H1 (cell line): ENCODE measurements at regions not wholly inside any gene's neighbourhood (a gene's known extent, or its start where the extent isn't known, plus 50 kb on each side); places are given as distances from the start of the nearest gene placed in this dataset.

Experiments
- CTCF ChIA-PET: fragments of 300-600 bp; sonication (Branson Sonifier 250); formaldehyde crosslinking; loops from one replicate; lab custom pipeline; 2021; ENCODE audit not compliant: partially characterized antibody; lab: Charles Lee
- POLR2A ChIA-PET: fragments of 300-600 bp; sonication (Branson Sonifier 250); formaldehyde crosslinking; loops from one replicate; lab custom pipeline; 2021; ENCODE audit warnings: inconsistent platforms; ENCODE audit not compliant: partially characterized antibody; lab: Charles Lee
- DNase-seq, 2 experiments: peaks; one replicate each; pipeline versions ENCODE4 v3.0.0 to v3.0.0-alpha.2; 2010 to 2022; ENCODE audit warnings: low spot score in 2 of 2, low read depth in 1 of 2, mixed read lengths in 1 of 2
- FAIRE-seq: peaks from 2 replicates; lab custom pipeline; 2011; peaks lifted over from hg19 to GRCh38; lab: Jason Lieb, UNC
- H2AFZ ChIP-seq: 2 replicates; pipeline ENCODE4 v1.8.1; 2012; ENCODE audit warnings: low read length, inconsistent platforms
- H2AK5ac ChIP-seq: 2 replicates; pipeline ENCODE4 v1.6.1; 2013; ENCODE audit warnings: low read depth, low read length
- H2BK120ac ChIP-seq: replicated peaks from 2 replicates; pipeline ENCODE3; 2013; ENCODE audit warnings: low read depth, low read length, inconsistent platforms
- H2BK12ac ChIP-seq: 2 replicates; pipeline ENCODE4 v1.6.1; 2013; ENCODE audit warnings: low read depth, low read length
- H2BK15ac ChIP-seq: 2 replicates; pipeline ENCODE4 v1.6.1; 2013; ENCODE audit warnings: low read length
- H2BK20ac ChIP-seq: 2 replicates; pipeline ENCODE4 v1.6.1; 2013; ENCODE audit warnings: low read length
- H2BK5ac ChIP-seq: 2 replicates; pipeline ENCODE4 v1.6.1; 2013; ENCODE audit warnings: low read depth, low read length
- H3K14ac ChIP-seq: 2 replicates; pipeline ENCODE4 v1.6.1; 2013; ENCODE audit warnings: inconsistent platforms; ENCODE audit not compliant: insufficient read length
- H3K18ac ChIP-seq: 2 replicates; pipeline ENCODE4 v1.6.1; 2013; ENCODE audit warnings: low read length; ENCODE audit errors: extremely low read depth
- H3K23ac ChIP-seq: 2 replicates; pipeline ENCODE4 v1.6.1; 2013; ENCODE audit warnings: inconsistent platforms; ENCODE audit not compliant: insufficient read length
- H3K23me2 ChIP-seq: 2 replicates; pipeline ENCODE4 v1.6.1; 2013; ENCODE audit warnings: low read depth, low read length
- H3K27ac ChIP-seq: 2 replicates; pipeline ENCODE4 v1.6.1; 2011; ENCODE audit warnings: low read depth, low read length, inconsistent platforms
- H3K27me3 ChIP-seq, 4 experiments: replicated peaks in 1 of 4; 1 replicate in 1 of 4; 2 replicates in 3 of 4; pipeline versions ENCODE4 v1.6.1 to v1.8.1; 2011 to 2013; ENCODE audit warnings: low read length in 3 of 4, mild to moderate bottlenecking in 3 of 4, inconsistent platforms in 2 of 4, mixed read lengths in 2 of 4, moderate library complexity in 1 of 4; ENCODE audit not compliant: control insufficient read depth in 3 of 4, insufficient read depth in 3 of 4; ENCODE audit errors: extremely low read depth in 1 of 4
- H3K36me3 ChIP-seq, 4 experiments: 2 replicates each; pipeline versions ENCODE4 v1.6.1 to v1.8.1; 2011 to 2013; ENCODE audit warnings: mild to moderate bottlenecking in 4 of 4, low read length in 3 of 4, moderate library complexity in 2 of 4, control low read depth in 1 of 4, inconsistent platforms in 1 of 4; ENCODE audit not compliant: insufficient read depth in 4 of 4, control insufficient read depth in 2 of 4
- H3K4ac ChIP-seq: replicated peaks from 2 replicates; pipeline ENCODE3; 2013; ENCODE audit warnings: low read length, low read depth, mixed read lengths, inconsistent platforms; ENCODE audit not compliant: insufficient read length
- H3K4me1 ChIP-seq, 4 experiments: replicated peaks in 1 of 4; 1 replicate in 1 of 4; 2 replicates in 3 of 4; pipeline versions ENCODE4 v1.6.1 to v1.8.1; 2011 to 2013; ENCODE audit warnings: low read length in 3 of 4, inconsistent platforms in 2 of 4, mixed read lengths in 1 of 4; ENCODE audit not compliant: insufficient read depth in 4 of 4, control insufficient read depth in 3 of 4
- H3K4me2 ChIP-seq, 2 experiments: 2 replicates each; pipeline versions ENCODE4 v1.6.1 to v1.8.1; 2011 to 2013; ENCODE audit warnings: low read depth in 2 of 2, low read length in 2 of 2, control low read depth in 1 of 2, inconsistent platforms in 1 of 2, mild to moderate bottlenecking in 1 of 2; ENCODE audit not compliant: insufficient read depth in 1 of 2
- H3K4me3 ChIP-seq, 4 experiments: fragments of 200-600, 300-600 bp in 1 of 4; sonication (generic), shearing (Covaris generic), sonication (Bioruptor Twin) in 1 of 4; 2 replicates each; pipeline versions ENCODE4 v1.5.1 to v1.8.1; 2011 to 2016; ENCODE audit warnings: low read length in 4 of 4, low read depth in 3 of 4, control low read depth in 2 of 4, inconsistent platforms in 2 of 4, mild to moderate bottlenecking in 2 of 4, mixed read lengths in 1 of 4, moderate library complexity in 1 of 4; ENCODE audit not compliant: insufficient read depth in 2 of 4; ENCODE audit errors: extremely low read depth in 1 of 4
- H3K56ac ChIP-seq: replicated peaks from 2 replicates; pipeline ENCODE3; 2013; ENCODE audit warnings: low read depth, mild to moderate bottlenecking, mixed read lengths, low read length, inconsistent platforms; ENCODE audit not compliant: insufficient read length
- H3K79me1 ChIP-seq: 2 replicates; pipeline ENCODE4 v1.6.1; 2013; ENCODE audit warnings: low read depth, low read length, control low read depth
- H3K79me2 ChIP-seq, 2 experiments: 2 replicates each; pipeline versions ENCODE4 v1.6.1 to v1.8.1; 2012 to 2013; ENCODE audit warnings: low read length in 2 of 2, mild to moderate bottlenecking in 2 of 2, inconsistent platforms in 1 of 2; ENCODE audit not compliant: insufficient read depth in 2 of 2, control insufficient read depth in 1 of 2
- H3K9ac ChIP-seq, 4 experiments: replicated peaks in 1 of 4; 1 replicate in 1 of 4; 2 replicates in 3 of 4; pipeline versions ENCODE4 v1.6.1 to v1.8.1; 2011 to 2013; ENCODE audit warnings: low read depth in 3 of 4, low read length in 3 of 4, control low read depth in 2 of 4, mild to moderate bottlenecking in 2 of 4, moderate library complexity in 2 of 4, inconsistent platforms in 1 of 4; ENCODE audit errors: extremely low read depth in 1 of 4
- H3K9me3 ChIP-seq, 2 experiments: 2 replicates each; pipeline versions ENCODE4 v1.6.1 to v1.8.1; 2012 to 2013; ENCODE audit warnings: mild to moderate bottlenecking in 2 of 2, moderate library complexity in 2 of 2, control low read depth in 1 of 2, inconsistent platforms in 1 of 2, low read depth in 1 of 2, low read length in 1 of 2, mixed read lengths in 1 of 2; ENCODE audit not compliant: insufficient read depth in 2 of 2
- H4K20me1 ChIP-seq, 2 experiments: replicated peaks in 1 of 2; 2 replicates each; pipeline versions ENCODE3 to v1.8.1; 2011 to 2013; ENCODE audit warnings: inconsistent platforms in 2 of 2, low read length in 2 of 2, mild to moderate bottlenecking in 1 of 2; ENCODE audit not compliant: insufficient read depth in 2 of 2, control insufficient read depth in 1 of 2
- H4K5ac ChIP-seq: 2 replicates; pipeline ENCODE4 v1.6.1; 2013; ENCODE audit warnings: low read length, low read depth, mixed read lengths, inconsistent platforms; ENCODE audit not compliant: insufficient read length
- H4K8ac ChIP-seq: 2 replicates; pipeline ENCODE4 v1.8.0; 2013; ENCODE audit warnings: mild to moderate bottlenecking, moderate library complexity, low read length, inconsistent platforms; ENCODE audit not compliant: insufficient read depth; ENCODE audit errors: extremely low read depth
- H4K91ac ChIP-seq: replicated peaks from 2 replicates; pipeline ENCODE3; 2013; ENCODE audit warnings: low read length, mixed read lengths, inconsistent platforms; ENCODE audit not compliant: insufficient read length
- CTCF ChIP-seq, 3 experiments: IDR thresholded peaks; 1 replicate in 2 of 3; 2 replicates in 1 of 3; pipeline versions ENCODE4 v1.5.1 to v1.6.1; 2011; ENCODE audit warnings: low read length in 3 of 3, mild to moderate bottlenecking in 3 of 3, inconsistent platforms in 2 of 3, low read depth in 1 of 3, moderate library complexity in 1 of 3; ENCODE audit not compliant: insufficient read depth in 1 of 3; ENCODE audit errors: control extremely low read depth in 1 of 3
- MAFK ChIP-seq: IDR thresholded peaks from 2 replicates; pipeline ENCODE4 v1.6.1; 2012; ENCODE audit warnings: low read depth, mild to moderate bottlenecking, improper control_type of control experiment, low read length
- RAD21 ChIP-seq, 2 experiments: IDR thresholded peaks in 1 of 2; conservative IDR thresholded peaks in 1 of 2; 2 replicates each; pipeline ENCODE4 v1.6.1; 2011; ENCODE audit warnings: low read depth in 2 of 2, low read length in 2 of 2, improper control_type of control experiment in 1 of 2, inconsistent platforms in 1 of 2, mild to moderate bottlenecking in 1 of 2, moderate library complexity in 1 of 2
- SP4 ChIP-seq: IDR thresholded peaks from 2 replicates; pipeline ENCODE4 v1.6.1; 2012; ENCODE audit warnings: low read length, inconsistent platforms
- SUZ12 ChIP-seq: fragments of 200-600 bp; sonication (generic); IDR thresholded peaks from 2 replicates; pipeline ENCODE4 v1.6.1; 2012; ENCODE audit warnings: mild to moderate bottlenecking, inconsistent platforms, low read length, moderate library complexity, mixed read lengths
- TCF12 ChIP-seq: IDR thresholded peaks from 2 replicates; pipeline ENCODE4 v1.6.1; 2011; ENCODE audit warnings: low read depth, mild to moderate bottlenecking, low read length
- YY1 ChIP-seq: IDR thresholded peaks from 2 replicates; pipeline ENCODE4 v1.6.1; 2011; ENCODE audit warnings: low read depth, mild to moderate bottlenecking, low read length
- WGBS, 2 experiments: shearing (Covaris generic) in 1 of 2; methylation state at CpG; one replicate each; pipeline versions ENCODE4 v1.1.6 to v1.1.7; 2013 to 2015; ENCODE audit warnings: low lambda C conversion rate in 2 of 2, mixed read lengths in 2 of 2, inconsistent platforms in 1 of 2, low coverage in 1 of 2, missing lambda C conversion rate in 1 of 2; ENCODE audit not compliant: insufficient replicate concordance in 2 of 2, insufficient coverage in 1 of 2, insufficient read length in 1 of 2; ENCODE audit errors: extremely low coverage in 1 of 2, missing lambda C conversion rate in 1 of 2; 5-methylcytosine and 5-hydroxymethylcytosine counted together
- TF ChIP-seq, protein P1 (sequence below): IDR thresholded peaks from 2 replicates; pipeline ENCODE4 v1.6.1; 2012; ENCODE audit warnings: low read length, inconsistent platforms

DNA sequence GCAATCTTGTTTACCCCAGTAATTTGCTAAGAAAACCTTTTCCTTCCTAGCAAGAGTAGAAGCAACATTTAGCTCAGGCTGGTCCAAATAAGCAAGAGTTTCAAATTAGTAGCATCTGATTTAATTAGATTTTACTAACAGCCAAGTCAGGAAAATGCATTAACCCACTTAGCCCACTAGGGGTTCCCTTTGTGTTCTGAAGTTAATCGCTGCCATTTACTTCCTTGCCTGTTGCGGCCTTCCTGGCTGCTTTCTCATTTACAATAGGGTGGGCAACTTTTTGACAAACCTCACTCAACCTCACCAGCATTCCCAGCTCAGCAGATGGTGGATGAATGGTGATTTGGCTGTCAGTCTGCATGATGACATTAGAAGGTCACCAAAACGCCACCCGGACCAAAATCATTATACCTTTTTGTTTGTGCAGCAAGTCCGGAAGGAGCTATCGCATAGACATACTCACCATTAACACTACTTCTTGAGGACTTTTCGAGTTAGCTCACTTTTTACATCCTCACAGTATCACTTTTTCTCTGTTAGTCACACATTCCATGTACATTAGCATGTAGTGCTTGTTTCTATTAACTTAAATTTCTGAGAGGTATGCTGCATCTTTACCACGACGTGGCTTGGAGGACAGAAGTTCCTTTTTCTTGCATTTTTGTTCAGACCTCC is 101.5 kb upstream of the SETBP1 start:
- Histone ChIP-seq H3K79me2 (no peaks in the 10 kb centered on the region), H2BK15ac (0 out of 2 replicates have a peak overlapping the region, but pooled peaks have one; percentile 67), H3K9me3 (no peaks in the 10 kb centered on the region), H2BK120ac (no peak overlapping the region), H3K56ac (no peak overlapping the region), H3K36me3 (no peaks in the 10 kb centered on the region), H2BK20ac (no peak overlapping the region), H4K91ac (no peak overlapping the region), H2BK5ac (no peak overlapping the region), H2BK12ac (no peak overlapping the region), H3K27ac (no peak overlapping the region), H3K4ac (no peak overlapping the region), H3K23ac (no peak overlapping the region), H4K5ac (no peak overlapping the region), H3K4me3 (no peak overlapping the region), H2AK5ac (no peak overlapping the region), H3K18ac (no peak overlapping the region), H3K14ac (no peak overlapping the region), H4K20me1 (no peaks in the 10 kb centered on the region), H3K4me2 (no peak overlapping the region), H3K4me1 (no peaks in the 10 kb centered on the region), H3K23me2 (no peaks in the 10 kb centered on the region), H3K9ac (no peak overlapping the region), H4K8ac (no peak overlapping the region), H3K79me1 (no peaks in the 10 kb centered on the region), H3K27me3 (no peaks in the 10 kb centered on the region), H2AFZ (peak overlapping the region; percentile 37)
- DNase-seq, result no peak
- WGBS, 2 experiments, result 74% methylated on average over 9 of the region's 9 CpGs; no CpG with 5 or more reads in 1 of the 2 experiments
- ChIA-PET CTCF (interaction anchor here (0.7 to 3.0 kb wide), 27 partner anchors 9 to 639 kb away, joined by 3 to 24 read pairs (median 3); no protein-coding TSS in a partner anchor), POLR2A (no interaction called here)
- TF ChIP-seq RAD21 (IDR thresholded peaks at IDR 0.05 in 1 of 2, conservative IDR thresholded peaks at IDR 0.05 in 1 of 2; ENCODE audit: low read depth in 2 of 2, low read length in 2 of 2), result peak; percentile 66 to 71
- peak in 2 of 3 experiments; percentile 53 to 74; a peak in 3 of 4 replicates for TF ChIP-seq CTCF (IDR thresholded peaks at IDR 0.05; ENCODE audit: control extremely low read depth in 1 of 3, insufficient read depth in 1 of 3, low read depth in 1 of 3, low read length in 3 of 3)
- TF ChIP-seq MAFK, result no peak
- no peak for TF ChIP-seq SUZ12
- TF ChIP-seq, protein P1, sequence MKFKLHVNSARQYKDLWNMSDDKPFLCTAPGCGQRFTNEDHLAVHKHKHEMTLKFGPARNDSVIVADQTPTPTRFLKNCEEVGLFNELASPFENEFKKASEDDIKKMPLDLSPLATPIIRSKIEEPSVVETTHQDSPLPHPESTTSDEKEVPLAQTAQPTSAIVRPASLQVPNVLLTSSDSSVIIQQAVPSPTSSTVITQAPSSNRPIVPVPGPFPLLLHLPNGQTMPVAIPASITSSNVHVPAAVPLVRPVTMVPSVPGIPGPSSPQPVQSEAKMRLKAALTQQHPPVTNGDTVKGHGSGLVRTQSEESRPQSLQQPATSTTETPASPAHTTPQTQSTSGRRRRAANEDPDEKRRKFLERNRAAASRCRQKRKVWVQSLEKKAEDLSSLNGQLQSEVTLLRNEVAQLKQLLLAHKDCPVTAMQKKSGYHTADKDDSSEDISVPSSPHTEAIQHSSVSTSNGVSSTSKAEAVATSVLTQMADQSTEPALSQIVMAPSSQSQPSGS, result no peak
- no peak for TF ChIP-seq SP4
- no peak for TF ChIP-seq TCF12
- TF ChIP-seq YY1, result 0 out of 2 replicates have a peak, but pooled peaks have one; percentile 12
- peak; percentile 77 for FAIRE-seq
